HG02981 (cell line): ENCODE measurements at regions not wholly inside any gene's neighbourhood (a gene's known extent, or its start where the extent isn't known, plus 50 kb on each side); places are given as distances from the start of the nearest gene placed in this dataset.

Experiments
- ATAC-seq: cut with Tn5 transposase; IDR thresholded peaks from one replicate; pipeline ENCODE4 v1.9.1; 2021; ENCODE audit warnings: mild to moderate bottlenecking, moderate library complexity; ENCODE audit not compliant: unreplicated experiment

DNA sequence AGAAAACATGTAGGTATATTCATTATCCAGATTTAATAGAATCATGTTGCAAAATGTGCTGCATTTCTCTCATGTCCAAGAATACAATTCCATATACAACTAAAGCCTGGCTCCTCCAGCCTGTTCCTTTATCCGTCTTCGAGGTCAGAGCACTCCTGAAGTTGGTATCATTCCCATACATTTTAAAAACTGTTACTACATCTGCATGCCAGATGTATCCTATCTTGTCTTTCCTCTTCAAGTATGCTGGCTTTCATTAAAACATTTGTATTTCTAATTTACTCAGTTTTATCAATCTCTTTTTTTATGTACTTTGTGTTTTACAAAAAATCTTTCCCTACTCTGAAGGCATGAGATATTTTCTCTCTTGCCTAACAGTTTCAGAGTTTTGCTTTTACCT is 536.6 kb upstream of the USP24 start:
- ATAC-seq: no peak

DNA sequence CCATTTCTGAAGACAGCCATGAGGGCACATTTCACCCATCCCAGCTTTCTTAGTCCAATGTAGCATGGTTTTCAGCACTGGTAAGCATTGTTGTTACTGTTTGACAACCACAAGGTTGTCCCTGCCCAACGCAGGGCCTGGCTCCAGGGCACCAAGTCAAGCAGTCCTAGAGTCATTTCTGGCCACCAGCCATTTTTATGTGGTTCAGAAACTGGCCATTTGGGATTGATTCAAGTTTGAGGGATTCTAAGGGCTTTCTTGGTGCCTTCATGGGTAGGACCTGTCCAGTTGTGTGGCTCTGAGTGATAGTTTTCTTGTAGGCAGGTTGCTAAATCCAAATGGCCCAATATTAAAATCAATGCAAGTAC is 535.4 kb upstream of the USP24 start:
- no peak for ATAC-seq

- ATAC-seq: no peak
Measured at GRCh38 chr1:55749975-55750627, 534.9 kb upstream of the USP24 start.

DNA sequence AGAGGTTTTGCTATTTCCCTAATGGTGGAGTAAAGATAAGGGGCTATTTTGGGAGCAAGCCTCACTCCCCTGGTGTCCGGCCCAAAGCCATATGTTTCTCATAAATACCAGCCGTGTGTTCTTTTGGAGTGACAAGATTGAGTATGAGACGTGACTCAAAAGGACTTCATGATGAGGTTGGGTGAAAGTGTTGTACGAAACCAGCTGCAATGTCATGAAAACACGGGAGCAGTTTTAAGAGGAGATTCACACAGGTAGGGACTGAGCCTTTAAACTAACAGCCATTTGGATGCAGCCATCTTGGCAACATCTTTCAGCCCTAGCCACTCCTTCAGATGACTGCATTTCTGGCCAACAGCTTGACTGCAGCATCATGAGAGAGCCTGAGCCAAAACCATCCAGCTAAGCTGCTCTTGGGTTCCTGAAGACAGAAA is 532.3 kb upstream of the USP24 start:
- no peak for ATAC-seq

DNA sequence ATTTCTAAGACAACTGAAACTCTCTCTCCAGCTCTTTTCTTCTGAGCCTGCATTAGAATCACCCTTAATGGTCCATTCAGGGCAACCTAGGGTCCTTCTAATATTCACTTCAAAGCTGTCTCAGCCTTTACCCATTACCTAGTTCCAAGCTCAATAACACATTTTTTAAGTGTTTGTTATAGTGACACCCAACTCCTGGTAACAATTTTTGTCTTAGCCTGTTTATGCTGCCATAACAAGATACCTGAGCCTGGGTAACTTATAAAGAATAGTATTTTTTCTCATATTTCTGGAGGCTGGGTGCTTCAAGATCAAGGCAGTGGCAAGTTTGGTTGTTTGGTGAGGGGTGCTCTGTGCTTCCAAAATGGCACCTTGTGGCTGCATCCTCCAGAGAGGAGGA is 531.5 kb upstream of the USP24 start:
- ATAC-seq: no peak

- no peak for ATAC-seq
Measured at GRCh38 chr1:55741516-55741915, 526.4 kb upstream of the USP24 start.

DNA sequence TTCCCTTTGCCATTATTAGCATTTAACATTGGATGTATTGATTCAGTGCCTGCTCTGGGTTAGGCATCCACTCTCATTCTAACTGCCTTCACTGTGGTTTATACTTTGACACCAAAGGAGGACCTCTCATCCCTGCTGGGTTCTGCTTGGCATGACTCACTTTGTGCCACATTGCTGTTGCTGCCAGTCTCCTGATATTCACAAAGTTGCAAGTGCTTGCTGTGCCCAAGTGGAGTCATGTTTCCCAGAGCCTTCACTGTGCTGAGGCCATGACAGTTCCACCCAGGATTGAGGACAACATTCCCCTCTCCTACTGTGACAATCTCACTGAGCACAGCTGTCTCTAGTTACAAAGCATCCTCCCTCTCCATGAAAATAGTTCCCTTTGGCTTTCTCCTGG is 519.9 kb upstream of the USP24 start:
- ATAC-seq: no peak

DNA sequence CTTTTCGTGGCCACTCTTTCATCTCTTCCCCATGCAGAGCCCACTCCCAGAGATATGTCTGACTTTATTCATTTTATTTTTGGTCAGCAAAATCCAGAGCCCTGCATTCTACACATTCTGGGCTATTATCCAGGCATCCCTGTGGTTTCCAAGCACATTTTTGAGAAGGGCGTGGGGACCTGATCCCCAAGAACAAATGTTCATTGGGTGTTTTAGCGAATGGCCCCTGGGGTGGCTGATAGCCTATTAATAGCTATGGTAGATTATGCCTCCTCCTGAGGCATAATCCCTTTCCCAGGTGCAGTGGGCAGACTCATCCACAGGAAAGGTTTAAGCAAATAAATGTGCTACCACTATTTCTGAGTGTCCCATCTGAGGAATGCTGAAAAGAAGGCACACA is 511.8 kb upstream of the USP24 start:
- no peak for ATAC-seq

GRCh38 chr1:55725378-55725777 is 510.2 kb upstream of the USP24 start:
- ATAC-seq: no peak

DNA sequence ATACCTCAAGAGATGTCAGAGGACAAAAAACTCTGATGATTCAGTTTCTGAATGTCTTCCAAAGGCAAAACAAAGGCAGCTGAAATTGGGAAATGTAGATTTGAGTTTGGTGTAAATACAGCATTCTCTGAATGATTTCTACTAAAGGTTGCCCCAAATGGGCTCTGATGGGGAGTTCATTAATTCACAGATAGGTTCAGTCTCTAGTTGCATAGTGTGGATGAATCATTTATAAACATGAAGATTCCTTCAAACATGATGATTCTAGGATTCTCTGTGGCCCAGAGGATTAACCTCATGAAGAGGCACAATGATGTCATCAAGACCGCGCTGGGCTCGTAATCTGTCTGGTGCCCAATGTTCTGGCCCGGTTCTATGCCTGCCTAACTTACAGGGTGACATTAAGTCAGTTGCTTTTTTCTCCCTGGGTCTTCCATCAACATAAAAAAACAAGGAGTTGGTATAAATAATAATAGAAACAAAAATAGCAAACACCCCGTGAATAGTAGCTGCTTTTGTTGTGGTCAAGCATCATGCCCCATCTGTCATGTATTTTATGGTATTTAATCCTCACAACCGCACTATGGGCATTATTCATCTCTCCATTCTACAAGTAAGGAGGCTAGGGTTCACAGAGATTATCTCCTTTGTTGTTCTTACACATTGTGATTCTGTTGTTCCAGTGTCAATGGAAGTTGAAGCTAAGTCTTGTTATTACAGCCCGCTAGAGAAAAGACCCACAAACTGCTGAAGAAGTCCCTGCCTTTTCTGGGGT is 509.6 kb upstream of the USP24 start:
- no peak for ATAC-seq

GRCh38 chr1:55723001-55723400 is 507.8 kb upstream of the USP24 start:
- ATAC-seq: no peak

- ATAC-seq: no peak
Measured at GRCh38 chr1:55720261-55720660, 505.1 kb upstream of the USP24 start.

DNA sequence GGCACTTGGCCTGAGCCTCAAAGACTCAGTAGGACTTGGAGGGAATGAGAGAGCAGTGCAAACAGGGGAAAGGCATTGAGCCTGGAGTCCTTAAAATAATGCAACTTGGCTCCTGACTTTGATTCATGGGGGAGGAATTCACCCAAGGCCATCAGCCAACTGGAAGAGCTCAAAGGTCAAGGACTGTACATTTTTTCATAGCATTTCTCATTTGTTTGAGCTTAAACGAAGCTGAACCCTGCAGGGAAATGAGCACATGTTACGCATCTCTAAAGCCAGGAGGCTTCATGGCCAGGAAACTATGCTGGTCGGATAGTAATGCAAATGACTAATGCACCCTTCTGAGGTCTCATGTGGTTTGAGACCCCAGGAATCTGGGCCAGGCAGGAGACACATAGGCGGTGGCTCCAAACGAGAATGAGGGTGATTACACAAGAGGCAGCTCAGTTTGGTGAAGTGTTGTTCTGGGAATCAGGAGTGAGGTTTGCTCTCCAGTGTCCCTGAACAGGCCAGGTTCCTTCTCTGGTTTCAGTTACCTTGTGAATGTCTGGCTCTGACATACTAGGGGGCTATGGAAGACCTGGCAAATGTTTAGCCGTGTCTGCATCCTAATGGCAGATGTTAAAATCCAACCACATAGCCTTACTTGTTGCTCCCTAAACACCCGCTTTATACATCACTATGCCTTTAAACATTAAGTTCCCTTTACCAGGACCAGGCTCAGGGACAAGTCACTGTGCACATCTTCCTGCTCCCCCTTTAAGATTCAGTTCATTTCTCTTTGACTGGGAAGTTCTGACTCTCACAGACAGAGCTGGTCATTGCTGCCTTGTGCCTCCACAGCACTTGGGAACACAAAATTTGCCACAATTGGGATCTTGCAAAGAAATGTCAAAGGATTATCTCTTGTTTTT is 503.9 kb upstream of the USP24 start:
- no peak for ATAC-seq

DNA sequence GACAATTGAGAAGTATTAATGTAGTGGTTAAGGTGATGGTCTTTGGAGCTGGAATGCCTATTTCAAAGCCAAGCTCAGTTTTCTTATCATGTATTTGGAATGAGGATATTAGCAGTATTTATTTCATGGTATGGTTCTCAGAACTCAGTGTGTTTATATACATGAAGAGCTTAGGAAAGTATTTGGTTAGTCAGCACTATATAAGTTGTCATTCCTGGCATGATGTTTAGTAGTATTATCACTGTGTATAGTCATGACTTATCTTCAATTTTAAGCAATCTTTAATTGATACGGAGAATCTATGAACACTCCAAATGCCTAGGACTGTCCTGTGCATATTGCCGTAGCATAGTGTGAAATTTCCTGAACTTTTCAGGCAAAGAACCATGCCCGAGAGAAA is 501.9 kb upstream of the USP24 start:
- no peak for ATAC-seq

- ATAC-seq: no peak
Measured at GRCh38 chr1:55716610-55717009, 501.4 kb upstream of the USP24 start.

- ATAC-seq: no peak
Measured at GRCh38 chr1:55716151-55716550, 501.0 kb upstream of the USP24 start.

DNA sequence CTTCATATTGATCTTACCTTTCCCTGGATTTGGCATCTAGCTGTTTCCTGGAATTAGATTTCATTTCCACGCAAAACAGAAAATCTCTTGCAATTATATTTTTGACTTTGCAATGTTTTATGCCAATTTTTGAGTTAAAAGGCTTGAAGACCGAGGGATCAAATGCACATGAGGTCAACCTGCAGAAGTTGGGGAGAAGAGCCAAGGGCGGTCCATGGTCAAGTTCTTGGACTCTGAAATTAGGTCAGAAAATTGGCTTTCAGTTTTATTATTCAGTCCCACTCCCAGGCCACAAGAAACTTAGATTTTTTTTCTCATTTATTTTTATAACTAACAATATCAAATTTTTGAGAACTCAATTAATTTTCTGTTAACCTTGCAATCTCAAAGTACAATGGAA is 499.1 kb upstream of the USP24 start:
- ATAC-seq: no peak

GRCh38 chr1:55713516-55713915 is 498.4 kb upstream of the USP24 start:
- no peak for ATAC-seq

- ATAC-seq: no peak
Measured at GRCh38 chr1:55712148-55712547, 497.0 kb upstream of the USP24 start.

GRCh38 chr1:55708781-55709180 is 493.6 kb upstream of the USP24 start:
- ATAC-seq: no peak

- ATAC-seq: no peak
Measured at GRCh38 chr1:55707846-55708245, 492.7 kb upstream of the USP24 start.

DNA sequence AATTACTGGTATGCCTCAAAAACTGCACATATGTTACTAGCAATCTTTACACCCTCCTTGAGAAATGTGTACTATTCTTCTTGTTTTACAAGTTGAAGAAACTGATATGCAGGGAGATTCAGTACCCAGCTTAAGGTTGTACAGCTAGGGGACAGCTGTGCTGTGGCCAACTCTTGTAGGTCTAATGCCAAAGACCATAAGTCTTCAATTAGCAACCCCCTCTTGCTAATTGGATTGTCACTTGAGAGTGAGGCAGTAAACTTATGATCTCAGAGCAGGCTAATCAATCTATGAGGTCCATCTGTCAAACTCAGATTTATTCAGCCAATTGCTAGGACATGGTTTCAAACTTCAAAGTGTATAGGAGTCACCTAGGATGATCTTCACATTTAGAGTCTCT is 492.0 kb upstream of the USP24 start:
- no peak for ATAC-seq
